SJCRH30 (cell line): ENCODE measurements at regions not wholly inside any gene's neighbourhood (a gene's known extent, or its start where the extent isn't known, plus 50 kb on each side); places are given as distances from the start of the nearest gene placed in this dataset.

Experiments
- DNase-seq, 2 experiments: peaks; one replicate each; pipeline ENCODE4 v3.0.0-alpha.2; 2015 to 2020
- H3K27ac ChIP-seq: fragments of 250-450 bp; sonication (Bioruptor Pico); 2 replicates; pipeline ENCODE4 v1.5.1; 2020; ENCODE audit warnings: mild to moderate bottlenecking, moderate library complexity
- H3K27me3 ChIP-seq: fragments of 250-450 bp; sonication (Bioruptor Pico); 2 replicates; pipeline ENCODE4 v1.5.1; 2020; ENCODE audit warnings: mild to moderate bottlenecking, moderate library complexity
- H3K36me3 ChIP-seq: fragments of 250-450 bp; sonication (Bioruptor Pico); 2 replicates; pipeline ENCODE4 v1.5.1; 2020; ENCODE audit warnings: mild to moderate bottlenecking, moderate library complexity
- H3K4me1 ChIP-seq: fragments of 250-450 bp; sonication (Bioruptor Pico); 2 replicates; pipeline ENCODE4 v1.5.1; 2020; ENCODE audit warnings: mild to moderate bottlenecking, moderate library complexity
- H3K4me3 ChIP-seq: fragments of 250-450 bp; sonication (Bioruptor Pico); 2 replicates; pipeline ENCODE4 v1.5.1; 2020; ENCODE audit warnings: mild to moderate bottlenecking, moderate library complexity
- H3K9me3 ChIP-seq: fragments of 250-450 bp; sonication (Bioruptor Pico); replicated peaks from 2 replicates; pipeline ENCODE4 v1.5.1; 2020; ENCODE audit warnings: mild to moderate bottlenecking, moderate library complexity

GRCh38 chr10:78846071-78846470, 222.7 kb upstream of the ZMIZ1 start:
- Histone ChIP-seq H3K27ac (no peak overlapping the region), H3K9me3 (no peaks in the 10 kb centered on the region), H3K4me1 (no peaks in the 10 kb centered on the region), H3K4me3 (no peak overlapping the region), H3K27me3 (no peaks in the 10 kb centered on the region), H3K36me3 (no peaks in the 10 kb centered on the region)
- no peak for DNase-seq

GRCh38 chr10:78846760-78847159, 222.0 kb upstream of the ZMIZ1 start:
- Histone ChIP-seq H3K27ac (no peak overlapping the region), H3K4me1 (no peaks in the 10 kb centered on the region), H3K9me3 (no peaks in the 10 kb centered on the region), H3K4me3 (no peak overlapping the region), H3K36me3 (no peaks in the 10 kb centered on the region), H3K27me3 (no peaks in the 10 kb centered on the region)
- no peak for DNase-seq

GRCh38 chr10:78847485-78847884, 221.3 kb upstream of the ZMIZ1 start:
- Histone ChIP-seq H3K4me1 (no peaks in the 10 kb centered on the region), H3K9me3 (no peaks in the 10 kb centered on the region), H3K36me3 (no peaks in the 10 kb centered on the region), H3K27ac (no peak overlapping the region), H3K27me3 (no peaks in the 10 kb centered on the region), H3K4me3 (no peak overlapping the region)
- DNase-seq = no peak

DNA sequence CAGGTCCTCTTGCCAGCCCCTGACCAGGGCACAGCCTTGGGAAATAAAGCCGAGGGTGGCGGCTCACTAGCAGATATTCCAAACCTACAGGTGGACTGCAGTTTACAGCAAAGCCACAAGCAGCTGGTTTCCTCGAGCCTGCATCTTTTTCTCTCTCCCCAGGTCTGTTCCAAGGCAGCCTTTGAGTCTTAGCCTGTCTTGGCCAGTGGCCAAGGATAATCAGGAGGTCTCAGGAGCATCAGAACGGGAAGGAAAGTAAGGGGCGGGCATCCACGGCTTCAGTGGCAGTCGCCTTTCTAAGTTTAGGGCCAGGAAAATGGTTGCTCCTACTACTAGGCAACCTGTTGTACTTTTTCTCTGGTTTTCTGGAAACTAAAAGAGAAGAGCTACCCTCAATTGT, 219.7 kb upstream of the ZMIZ1 start:
- no peak overlapping the region for H3K4me3 ChIP-seq
- peak in 1 of 2 experiments; percentile 15 for DNase-seq
- H3K4me1 ChIP-seq = no peaks in the 10 kb centered on the region
- H3K36me3 ChIP-seq = no peaks in the 10 kb centered on the region
- H3K9me3 ChIP-seq = no peaks in the 10 kb centered on the region
- no peak overlapping the region for H3K27ac ChIP-seq
- no peaks in the 10 kb centered on the region for H3K27me3 ChIP-seq

DNA sequence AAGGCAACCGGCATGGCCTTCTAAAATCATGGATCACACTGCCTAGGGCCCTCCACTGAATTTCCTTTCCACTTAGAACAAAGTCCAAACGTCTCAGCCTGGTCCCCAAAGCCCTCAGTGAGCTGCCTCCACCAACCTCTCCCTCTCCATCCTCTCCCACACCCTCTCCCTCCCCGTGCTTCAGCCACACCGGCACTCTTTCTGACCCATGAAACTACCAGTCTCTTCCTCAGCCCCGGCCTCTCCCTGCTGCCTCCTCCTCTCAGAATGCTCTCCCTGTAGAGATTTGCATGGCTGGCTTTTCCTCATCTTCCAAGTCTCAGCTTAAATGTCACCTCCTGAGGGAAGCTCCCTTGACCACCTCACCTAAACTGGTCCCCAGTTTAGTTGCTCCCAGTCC, 219.0 kb upstream of the ZMIZ1 start:
- no peak for DNase-seq
- no peaks in the 10 kb centered on the region for H3K4me1 ChIP-seq
- no peaks in the 10 kb centered on the region for H3K9me3 ChIP-seq
- no peaks in the 10 kb centered on the region for H3K27me3 ChIP-seq
- no peak overlapping the region for H3K27ac ChIP-seq
- no peaks in the 10 kb centered on the region for H3K36me3 ChIP-seq
- H3K4me3 ChIP-seq = no peak overlapping the region

GRCh38 chr10:78850644-78851435, 217.9 kb upstream of the ZMIZ1 start:
- H3K4me3 ChIP-seq = no peak overlapping the region
- no peaks in the 10 kb centered on the region for H3K4me1 ChIP-seq
- H3K9me3 ChIP-seq = no peaks in the 10 kb centered on the region
- H3K36me3 ChIP-seq = no peaks in the 10 kb centered on the region
- H3K27me3 ChIP-seq = no peaks in the 10 kb centered on the region
- DNase-seq = no peak
- no peak overlapping the region for H3K27ac ChIP-seq

- Histone ChIP-seq H3K27me3 (no peaks in the 10 kb centered on the region), H3K4me3 (no peak overlapping the region), H3K4me1 (no peaks in the 10 kb centered on the region), H3K36me3 (no peaks in the 10 kb centered on the region), H3K9me3 (no peaks in the 10 kb centered on the region), H3K27ac (no peak overlapping the region)
- no peak for DNase-seq
These were observed 217.1 kb upstream of the ZMIZ1 start for GRCh38 chr10:78851647-78852046.

DNA sequence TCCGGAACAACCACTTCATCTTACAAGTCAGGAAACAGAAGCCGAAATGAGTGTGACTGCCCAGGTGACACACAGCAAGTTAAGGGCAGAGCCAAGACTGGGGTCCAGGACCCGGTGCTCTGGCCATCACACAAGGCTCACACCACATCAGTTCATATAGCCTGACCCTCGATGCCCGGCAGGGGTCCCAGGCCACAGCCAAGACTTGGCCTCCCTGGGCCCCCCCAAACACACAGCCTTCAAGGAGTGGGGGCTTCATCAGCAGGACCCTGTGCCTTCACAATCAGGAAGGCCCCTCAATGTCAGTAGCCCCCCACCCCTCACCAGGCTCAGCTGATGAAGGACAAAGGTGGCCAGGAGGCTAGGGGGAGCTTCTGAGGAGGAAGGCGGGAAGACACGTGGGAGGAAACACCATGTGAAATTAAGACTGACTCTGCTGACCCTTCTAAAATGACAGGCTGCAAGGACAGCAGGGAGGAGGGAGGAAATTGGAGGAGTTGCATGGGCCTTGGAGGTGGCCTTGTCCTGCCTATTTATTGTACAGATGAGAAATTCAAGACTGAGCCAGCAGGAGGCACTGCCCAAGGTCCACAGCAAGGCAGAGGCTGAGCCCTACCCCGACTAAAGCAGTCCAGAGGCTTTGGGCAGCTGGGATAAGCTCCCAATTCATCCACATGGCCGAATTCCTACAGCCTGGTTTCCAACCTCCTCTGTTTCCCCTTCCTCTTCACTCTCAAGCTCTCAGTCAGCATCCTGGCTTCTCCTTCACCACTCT, 216.1 kb upstream of the ZMIZ1 start:
- peak; percentile 24 to 49 for DNase-seq
- Histone ChIP-seq H3K36me3 (no peaks in the 10 kb centered on the region), H3K4me3 (no peak overlapping the region), H3K27ac (no peak overlapping the region), H3K4me1 (no peaks in the 10 kb centered on the region), H3K9me3 (no peaks in the 10 kb centered on the region), H3K27me3 (no peaks in the 10 kb centered on the region)

DNA sequence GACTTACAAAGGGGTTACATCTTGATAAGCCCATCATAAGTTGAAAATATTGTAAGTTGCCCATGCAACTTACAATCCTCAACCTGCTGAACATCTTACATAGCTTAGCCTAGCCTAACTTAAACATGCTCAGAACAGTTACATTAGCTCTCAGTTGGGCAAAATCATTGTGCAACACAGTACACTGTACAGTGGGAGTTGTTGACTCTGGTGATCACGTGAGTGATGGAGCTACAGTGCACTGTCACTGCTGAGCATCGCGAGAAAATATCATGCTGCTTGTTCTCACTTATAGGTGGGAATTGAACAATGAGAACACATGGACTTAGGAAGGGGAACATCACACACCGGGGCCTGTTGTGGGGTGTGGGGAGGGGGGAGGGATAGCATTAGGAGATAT, 214.9 kb upstream of the ZMIZ1 start:
- Histone ChIP-seq H3K27ac (no peak overlapping the region), H3K4me1 (no peaks in the 10 kb centered on the region), H3K36me3 (no peaks in the 10 kb centered on the region), H3K9me3 (no peaks in the 10 kb centered on the region), H3K27me3 (no peaks in the 10 kb centered on the region), H3K4me3 (no peak overlapping the region)
- no peak for DNase-seq

GRCh38 chr10:78856421-78856820, 212.3 kb upstream of the ZMIZ1 start:
- no peaks in the 10 kb centered on the region for H3K9me3 ChIP-seq
- H3K36me3 ChIP-seq = no peaks in the 10 kb centered on the region
- DNase-seq = peak in 1 of 2 experiments; percentile 7
- H3K4me3 ChIP-seq = no peak overlapping the region
- no peaks in the 10 kb centered on the region for H3K4me1 ChIP-seq
- H3K27me3 ChIP-seq = no peaks in the 10 kb centered on the region
- no peak overlapping the region for H3K27ac ChIP-seq

- H3K27me3 ChIP-seq = no peaks in the 10 kb centered on the region
- H3K4me1 ChIP-seq = no peaks in the 10 kb centered on the region
- DNase-seq = no peak
- no peaks in the 10 kb centered on the region for H3K9me3 ChIP-seq
- no peaks in the 10 kb centered on the region for H3K36me3 ChIP-seq
- H3K4me3 ChIP-seq = no peak overlapping the region
- no peak overlapping the region for H3K27ac ChIP-seq
These were observed 211.6 kb upstream of the ZMIZ1 start for GRCh38 chr10:78857193-78857592.

DNA sequence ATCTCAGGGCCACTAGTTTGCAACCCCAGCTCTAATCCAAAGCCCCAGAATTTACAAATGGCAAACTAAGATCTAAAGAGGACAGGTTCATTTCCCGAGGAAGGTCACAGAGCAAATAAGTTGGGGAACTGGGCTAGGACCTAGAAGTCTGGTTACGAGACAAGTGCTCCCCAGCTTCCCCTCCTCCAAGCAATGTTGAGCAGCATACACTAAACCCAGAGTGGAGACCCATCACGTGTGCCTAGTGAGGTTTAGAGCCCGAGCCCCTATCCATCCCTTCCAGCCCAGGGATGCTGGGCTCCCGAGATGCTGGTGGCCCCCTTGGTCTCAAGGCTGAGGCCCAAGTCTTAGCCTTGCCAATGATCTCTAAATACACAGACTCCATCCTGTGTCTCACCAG, 209.5 kb upstream of the ZMIZ1 start:
- H3K27ac ChIP-seq = no peak overlapping the region
- H3K27me3 ChIP-seq = no peaks in the 10 kb centered on the region
- no peaks in the 10 kb centered on the region for H3K4me1 ChIP-seq

DNA sequence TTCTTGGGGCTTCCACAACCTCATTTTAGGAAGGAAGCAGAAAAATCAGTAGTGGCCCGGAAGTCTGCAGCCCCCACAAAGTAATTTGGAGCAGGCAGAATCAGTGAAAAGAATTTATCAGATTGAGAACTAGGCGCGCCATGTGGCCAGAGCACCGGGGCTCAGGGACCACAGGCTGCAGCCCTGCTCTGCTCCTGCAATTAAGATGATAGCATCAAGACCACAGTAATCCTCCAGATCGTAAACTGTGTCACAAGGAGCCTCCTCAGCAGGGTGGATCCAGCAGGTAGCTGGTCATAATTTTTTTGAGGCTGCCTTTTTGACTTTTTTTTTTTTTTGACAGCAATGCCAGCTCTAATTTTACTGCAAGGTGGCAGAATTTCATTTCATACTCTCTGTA, 209.0 kb upstream of the ZMIZ1 start:
- Histone ChIP-seq H3K36me3 (no peaks in the 10 kb centered on the region), H3K4me3 (no peak overlapping the region), H3K9me3 (no peaks in the 10 kb centered on the region), H3K27ac (no peak overlapping the region), H3K4me1 (no peaks in the 10 kb centered on the region), H3K27me3 (no peaks in the 10 kb centered on the region)
- no peak for DNase-seq

More for the DNA sequence above, 209.5 kb upstream of the ZMIZ1 start:
- Histone ChIP-seq H3K9me3 (no peaks in the 10 kb centered on the region), H3K36me3 (no peaks in the 10 kb centered on the region), H3K4me3 (no peak overlapping the region)
- no peak for DNase-seq

DNA sequence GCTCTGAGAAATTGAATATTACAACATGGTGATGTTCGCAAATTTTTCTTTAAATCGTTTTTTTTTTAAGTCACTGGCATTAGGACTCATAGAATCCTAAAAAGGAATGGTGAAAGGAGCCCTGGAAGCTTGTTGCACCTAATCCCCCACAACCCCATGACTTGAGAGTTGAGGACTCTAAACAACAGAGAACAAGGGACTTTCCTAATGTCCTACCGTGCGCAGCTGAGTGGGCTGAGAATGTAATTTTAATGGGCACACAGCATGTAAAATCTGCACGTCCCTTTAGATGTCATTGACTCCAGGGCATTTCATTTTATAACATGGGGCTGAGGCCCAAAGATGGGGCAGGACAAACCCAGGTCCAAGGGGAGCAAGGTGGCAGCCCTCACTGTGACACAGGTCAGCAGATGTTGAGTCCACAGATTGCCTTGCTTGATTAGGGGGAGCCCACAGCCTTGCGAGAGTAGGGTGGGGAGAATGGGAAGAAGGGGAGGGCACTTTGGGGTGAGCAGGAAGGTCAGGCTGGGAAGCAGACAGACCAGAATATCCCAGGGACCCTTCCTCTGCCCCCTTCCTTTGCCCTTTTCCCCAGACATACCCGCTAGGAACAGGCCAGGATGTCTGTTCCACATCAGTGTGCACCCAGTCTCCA, 208.4 kb upstream of the ZMIZ1 start:
- H3K27ac ChIP-seq = no peak overlapping the region

More for the DNA sequence above, 208.4 kb upstream of the ZMIZ1 start:
- no peak for DNase-seq
- H3K4me1 ChIP-seq = no peaks in the 10 kb centered on the region
- no peaks in the 10 kb centered on the region for H3K9me3 ChIP-seq
- no peaks in the 10 kb centered on the region for H3K27me3 ChIP-seq
- H3K36me3 ChIP-seq = no peaks in the 10 kb centered on the region
- H3K4me3 ChIP-seq = no peak overlapping the region
